ENCODE measurements at regions not wholly inside any gene's neighbourhood (a gene's known extent, or its start where the extent isn't known, plus 50 kb on each side); places are given as distances from the start of the nearest gene placed in this dataset.

DNA sequence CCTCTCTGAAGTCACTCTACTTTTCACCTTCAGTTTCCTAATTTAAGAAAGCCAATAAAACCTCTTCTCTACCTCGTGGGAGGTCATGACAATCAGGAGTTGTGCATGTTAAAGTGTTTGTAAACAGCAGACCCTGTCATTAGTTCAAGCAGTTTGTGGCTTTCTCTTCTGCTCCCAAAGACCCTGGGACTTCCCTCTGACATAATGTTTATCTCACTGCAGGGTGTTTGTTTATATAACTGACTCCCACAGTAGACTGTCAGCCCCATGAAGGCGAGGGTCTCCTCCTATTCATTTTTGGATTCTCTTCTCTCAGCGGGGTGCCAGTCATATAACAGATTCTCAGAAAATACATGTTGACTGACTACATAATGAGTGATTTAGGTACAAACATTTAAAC is 360.0 kb upstream of the ZNF462 start:
- Mint-ChIP-seq H3K4me3 (ENCODE audit: unreplicated experiment) (no peak overlapping the region), H3K4me1 (ENCODE audit: unreplicated experiment) (no peaks in the 10 kb centered on the region), H3K27ac (ENCODE audit: unreplicated experiment) (no peak overlapping the region), H3K27me3 (ENCODE audit: unreplicated experiment) (peaks cover 1% of the 10 kb centered on the region), H3K9me3 (ENCODE audit: unreplicated experiment) (no peaks in the 10 kb centered on the region), H3K36me3 (ENCODE audit: low read depth, unreplicated experiment) (no peaks in the 10 kb centered on the region)
- DNase-seq (ENCODE audit: low spot score), result no peak
- TF ChIP-seq, protein P1, sequence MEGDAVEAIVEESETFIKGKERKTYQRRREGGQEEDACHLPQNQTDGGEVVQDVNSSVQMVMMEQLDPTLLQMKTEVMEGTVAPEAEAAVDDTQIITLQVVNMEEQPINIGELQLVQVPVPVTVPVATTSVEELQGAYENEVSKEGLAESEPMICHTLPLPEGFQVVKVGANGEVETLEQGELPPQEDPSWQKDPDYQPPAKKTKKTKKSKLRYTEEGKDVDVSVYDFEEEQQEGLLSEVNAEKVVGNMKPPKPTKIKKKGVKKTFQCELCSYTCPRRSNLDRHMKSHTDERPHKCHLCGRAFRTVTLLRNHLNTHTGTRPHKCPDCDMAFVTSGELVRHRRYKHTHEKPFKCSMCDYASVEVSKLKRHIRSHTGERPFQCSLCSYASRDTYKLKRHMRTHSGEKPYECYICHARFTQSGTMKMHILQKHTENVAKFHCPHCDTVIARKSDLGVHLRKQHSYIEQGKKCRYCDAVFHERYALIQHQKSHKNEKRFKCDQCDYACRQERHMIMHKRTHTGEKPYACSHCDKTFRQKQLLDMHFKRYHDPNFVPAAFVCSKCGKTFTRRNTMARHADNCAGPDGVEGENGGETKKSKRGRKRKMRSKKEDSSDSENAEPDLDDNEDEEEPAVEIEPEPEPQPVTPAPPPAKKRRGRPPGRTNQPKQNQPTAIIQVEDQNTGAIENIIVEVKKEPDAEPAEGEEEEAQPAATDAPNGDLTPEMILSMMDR (IDR thresholded peaks at IDR 0.05; ENCODE audit: unreplicated experiment), result no peak

DNA sequence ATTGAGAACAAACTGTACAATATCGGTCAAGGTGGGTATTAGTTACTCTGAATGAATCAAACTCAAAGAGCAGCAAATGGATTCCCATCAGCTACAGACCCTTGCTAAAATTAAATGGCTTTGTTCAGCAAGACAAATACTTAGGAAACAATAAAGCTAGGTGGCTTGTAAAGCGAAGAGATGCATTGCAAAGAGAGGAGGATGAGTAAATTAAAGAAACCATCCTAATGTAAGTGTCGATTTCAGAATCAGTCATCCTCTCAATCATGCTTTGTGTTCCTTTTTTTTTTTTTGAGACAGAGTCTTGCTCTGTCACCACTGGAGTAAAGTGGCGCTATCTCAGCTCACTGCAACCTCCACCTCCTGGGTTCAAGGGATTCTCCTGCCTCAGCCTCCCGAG is 359.2 kb upstream of the ZNF462 start:
- H3K4me3 Mint-ChIP-seq (ENCODE audit: unreplicated experiment), result no peak overlapping the region
- no peak for DNase-seq (ENCODE audit: low spot score)
- H3K4me1 Mint-ChIP-seq (ENCODE audit: unreplicated experiment), result no peaks in the 10 kb centered on the region
- TF ChIP-seq, protein P1 (IDR thresholded peaks at IDR 0.05; ENCODE audit: unreplicated experiment), result no peak
- no peak overlapping the region for H3K27ac Mint-ChIP-seq (ENCODE audit: unreplicated experiment)
- H3K9me3 Mint-ChIP-seq (ENCODE audit: unreplicated experiment), result no peaks in the 10 kb centered on the region
- peaks cover 1% of the 10 kb centered on the region for H3K27me3 Mint-ChIP-seq (ENCODE audit: unreplicated experiment)
- H3K36me3 Mint-ChIP-seq (ENCODE audit: low read depth, unreplicated experiment), result no peaks in the 10 kb centered on the region

DNA sequence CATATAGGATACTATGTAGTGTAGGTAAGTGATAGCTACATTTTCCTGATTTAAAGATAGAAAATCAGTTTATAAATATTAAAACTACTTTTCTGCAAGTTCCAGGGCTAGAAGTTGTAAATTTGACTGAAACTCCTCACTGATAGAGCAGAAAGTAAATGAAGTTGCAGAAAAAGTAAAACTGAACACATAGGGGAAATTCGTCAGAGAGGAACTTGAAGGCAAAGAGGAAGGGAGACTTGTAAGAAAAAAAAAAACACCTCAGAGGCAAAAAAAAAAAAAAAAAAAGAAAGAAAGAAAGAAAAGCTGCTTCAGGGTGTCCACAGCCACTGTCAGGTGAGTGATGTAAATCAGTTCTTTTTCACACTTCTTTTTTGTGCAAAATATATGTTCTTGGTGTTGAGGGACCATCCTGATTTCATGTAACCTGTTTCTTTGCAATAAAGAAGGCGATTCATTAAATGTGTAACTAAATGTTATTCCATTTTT is 336.2 kb upstream of the ZNF462 start:
- no peak overlapping the region for H3K4me3 Mint-ChIP-seq (ENCODE audit: unreplicated experiment)

DNA sequence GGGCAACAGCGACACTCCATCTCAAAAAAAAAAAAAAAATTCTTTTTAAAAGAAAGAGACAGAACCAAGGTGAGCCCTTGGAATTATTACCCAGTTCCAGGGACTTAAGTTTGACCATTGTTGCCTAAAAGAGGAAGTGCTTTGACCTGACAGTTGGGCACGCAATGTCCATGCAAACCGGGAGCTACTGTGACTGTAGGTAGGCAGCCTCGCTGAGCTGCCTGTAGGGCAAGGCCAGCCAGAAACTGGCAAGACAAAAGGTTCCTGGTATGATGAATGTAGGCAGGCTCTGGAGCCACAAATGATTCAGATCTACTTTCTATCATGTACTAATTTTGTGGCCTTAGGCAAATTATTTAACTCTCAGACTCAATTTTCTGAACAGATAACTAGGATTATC is 334.8 kb upstream of the ZNF462 start:
- H3K4me3 Mint-ChIP-seq (ENCODE audit: unreplicated experiment), result no peak overlapping the region
- no peak overlapping the region for H3K27ac Mint-ChIP-seq (ENCODE audit: unreplicated experiment)
- H3K4me1 Mint-ChIP-seq (ENCODE audit: unreplicated experiment), result peaks cover 11% of the 10 kb centered on the region
- DNase-seq (ENCODE audit: low spot score), result no peak
- H3K27me3 Mint-ChIP-seq (ENCODE audit: unreplicated experiment), result no peaks in the 10 kb centered on the region
- no peaks in the 10 kb centered on the region for H3K9me3 Mint-ChIP-seq (ENCODE audit: unreplicated experiment)
- TF ChIP-seq, protein P1 (IDR thresholded peaks at IDR 0.05; ENCODE audit: unreplicated experiment), result no peak
- H3K36me3 Mint-ChIP-seq (ENCODE audit: low read depth, unreplicated experiment), result no peaks in the 10 kb centered on the region

More for the DNA sequence above, 336.2 kb upstream of the ZNF462 start:
- Mint-ChIP-seq H3K4me1 (ENCODE audit: unreplicated experiment) (peaks cover 3% of the 10 kb centered on the region), H3K27me3 (ENCODE audit: unreplicated experiment) (no peaks in the 10 kb centered on the region), H3K9me3 (ENCODE audit: unreplicated experiment) (peaks cover 4% of the 10 kb centered on the region), H3K27ac (ENCODE audit: unreplicated experiment) (no peak overlapping the region), H3K36me3 (ENCODE audit: low read depth, unreplicated experiment) (no peaks in the 10 kb centered on the region)
- no peak for DNase-seq (ENCODE audit: low spot score)
- TF ChIP-seq, protein P1 (IDR thresholded peaks at IDR 0.05; ENCODE audit: unreplicated experiment), result no peak

DNA sequence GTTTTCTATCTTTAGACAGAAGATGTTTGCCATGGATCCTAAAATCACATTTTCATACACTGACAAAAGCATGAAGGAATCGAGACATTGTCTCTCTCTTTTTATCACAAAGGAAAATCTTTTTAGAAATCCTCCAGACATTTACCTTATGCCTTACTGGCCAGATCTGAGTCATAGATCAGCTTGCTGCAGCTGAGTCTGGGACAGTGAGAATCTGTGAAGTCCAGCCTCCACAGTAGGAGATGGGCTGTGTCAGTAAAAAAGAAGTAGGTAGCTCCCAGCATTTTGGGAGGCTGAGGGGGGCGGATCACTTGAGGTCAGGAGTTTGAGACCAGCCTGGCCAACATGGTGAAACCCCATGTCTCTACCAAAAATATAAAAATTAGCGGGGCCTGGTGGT is 333.4 kb upstream of the ZNF462 start:
- DNase-seq (ENCODE audit: low spot score), result no peak
- Mint-ChIP-seq H3K4me1 (ENCODE audit: unreplicated experiment) (peaks cover 17% of the 10 kb centered on the region), H3K27ac (ENCODE audit: unreplicated experiment) (no peak overlapping the region), H3K9me3 (ENCODE audit: unreplicated experiment) (no peaks in the 10 kb centered on the region), H3K4me3 (ENCODE audit: unreplicated experiment) (no peak overlapping the region), H3K27me3 (ENCODE audit: unreplicated experiment) (no peaks in the 10 kb centered on the region), H3K36me3 (ENCODE audit: low read depth, unreplicated experiment) (no peaks in the 10 kb centered on the region)
- TF ChIP-seq, protein P1 (IDR thresholded peaks at IDR 0.05; ENCODE audit: unreplicated experiment), result no peak
